ENCODE measurements at regions not wholly inside any gene's neighbourhood (a gene's known extent, or its start where the extent isn't known, plus 50 kb on each side); places are given as distances from the start of the nearest gene placed in this dataset.

DNA sequence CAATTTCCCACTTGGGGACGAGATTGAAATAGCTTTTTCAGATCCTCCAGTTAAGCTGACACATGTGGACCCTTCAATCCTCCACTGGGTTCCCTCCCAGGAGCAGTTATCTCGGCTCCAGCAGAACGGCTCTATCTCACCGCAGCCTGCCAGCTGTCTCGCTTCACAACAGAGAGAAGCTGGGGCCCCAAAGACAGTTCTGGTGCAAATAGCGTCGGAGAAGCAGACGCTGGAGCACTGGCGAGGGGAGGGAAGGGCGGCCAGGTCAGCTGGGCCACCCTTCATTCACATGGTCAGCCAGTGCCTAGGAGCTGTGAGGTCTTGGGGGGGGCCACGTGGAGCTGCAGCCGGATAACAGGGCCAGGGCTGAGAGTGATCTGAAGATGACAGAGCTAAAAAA is 141.3 kb upstream of the SDK2 start:
- DNase-seq (ENCODE audit: low read depth) = no peak

DNA sequence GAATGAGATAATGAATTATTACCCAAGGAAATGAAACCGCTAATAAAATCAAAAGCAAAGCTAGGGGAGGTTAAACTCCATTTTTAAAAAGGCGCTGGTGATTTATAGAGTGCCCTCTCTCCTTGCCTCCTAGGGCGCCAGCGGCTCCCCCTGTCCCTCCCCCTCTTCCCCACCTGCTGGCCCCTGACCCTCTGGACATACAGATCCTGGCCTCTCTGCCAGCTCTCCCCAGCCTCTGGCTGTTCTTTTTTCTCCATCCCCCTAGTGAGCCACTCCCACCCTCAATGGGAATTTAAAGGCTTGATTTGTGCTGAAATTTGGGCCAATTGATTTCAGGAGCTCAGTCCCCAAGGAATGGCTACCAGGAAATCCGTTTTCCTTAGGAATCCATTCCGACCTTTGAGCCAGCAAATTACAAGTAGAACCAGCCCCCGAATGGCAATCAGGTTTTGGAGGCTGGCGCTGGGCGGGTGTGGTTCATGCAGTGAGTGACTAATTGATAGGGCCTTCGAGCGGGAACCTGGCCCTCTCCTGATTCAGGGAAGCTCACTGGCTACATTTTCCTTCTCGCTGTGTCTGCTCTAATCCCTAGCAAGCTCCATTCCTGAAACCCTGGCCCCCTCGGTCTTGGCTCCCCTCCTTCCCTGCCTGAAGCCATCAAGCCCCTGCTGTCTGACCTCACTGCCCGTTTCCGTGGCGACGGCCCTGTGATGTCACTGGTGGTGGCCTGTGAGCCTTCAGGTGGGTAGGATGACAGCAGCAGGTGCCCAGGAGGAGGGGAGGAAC is 141.9 kb upstream of the SDK2 start:
- DNase-seq (ENCODE audit: low read depth) = no peak

DNA sequence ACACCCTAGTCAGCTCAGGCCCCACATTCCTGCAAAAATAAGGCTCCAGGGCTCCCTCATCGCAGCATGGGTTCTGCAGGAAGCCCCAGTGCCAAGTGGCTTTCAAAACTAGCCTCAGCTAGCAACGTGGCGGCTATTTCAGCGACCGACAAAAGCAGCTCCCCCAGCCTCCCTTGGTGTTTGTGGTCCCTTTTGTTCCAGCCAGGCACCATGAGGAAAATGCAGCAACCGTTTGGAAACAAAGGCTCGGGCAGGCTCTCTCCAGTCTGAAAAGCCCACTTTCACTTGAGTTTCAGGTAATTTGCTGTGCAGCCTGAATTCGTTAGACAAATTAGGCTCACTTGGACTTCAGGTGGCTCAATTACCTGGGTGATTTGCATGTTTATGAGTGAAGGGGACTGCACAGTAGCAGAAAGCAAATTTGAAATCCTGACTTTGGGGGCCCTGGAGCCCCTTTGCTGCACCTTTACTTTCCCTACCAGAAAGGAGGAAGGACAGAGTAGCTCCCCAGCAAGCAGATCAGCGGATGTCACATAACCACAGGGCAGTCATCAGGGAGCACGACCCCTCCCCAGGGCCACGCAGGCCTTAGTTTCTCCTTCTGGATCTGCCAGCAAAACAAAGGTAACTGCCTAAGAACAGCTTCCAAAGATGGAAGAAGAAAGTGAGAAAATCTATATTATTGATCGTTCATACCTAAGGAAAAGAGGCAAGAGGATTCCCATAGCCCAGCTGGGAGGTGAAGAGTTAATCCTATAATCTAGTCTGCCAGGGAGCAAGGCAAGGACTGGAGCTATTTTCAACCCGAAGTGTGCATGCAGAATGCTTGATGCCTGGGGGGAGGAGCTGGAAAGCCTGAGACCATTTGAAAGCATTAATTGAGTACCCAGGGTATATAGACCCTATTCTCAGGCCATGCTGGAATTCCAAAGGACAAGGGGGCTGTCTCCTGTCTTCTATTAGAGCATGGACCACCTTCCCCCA is 143.1 kb upstream of the SDK2 start:
- DNase-seq (ENCODE audit: low read depth) = no peak

DNA sequence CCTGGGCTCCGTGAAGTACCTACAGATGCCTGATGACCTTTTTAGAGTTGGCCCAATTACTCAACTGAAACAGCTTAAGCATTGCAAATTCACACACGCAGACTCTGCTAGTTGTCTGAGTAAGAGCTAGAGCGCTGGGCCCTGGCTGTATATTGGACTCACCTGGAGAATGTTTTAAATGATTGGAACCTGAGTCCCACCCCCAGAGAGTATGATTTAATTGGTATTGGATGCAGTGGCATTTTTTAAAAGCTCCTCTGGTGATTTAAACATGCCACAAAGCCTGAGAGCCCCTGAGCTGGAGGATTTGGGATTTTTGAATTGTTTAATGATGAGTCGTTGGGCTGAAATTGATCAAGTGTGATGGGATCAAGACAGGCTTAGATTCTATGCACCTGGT is 143.9 kb upstream of the SDK2 start:
- DNase-seq (ENCODE audit: low read depth) = no peak

DNA sequence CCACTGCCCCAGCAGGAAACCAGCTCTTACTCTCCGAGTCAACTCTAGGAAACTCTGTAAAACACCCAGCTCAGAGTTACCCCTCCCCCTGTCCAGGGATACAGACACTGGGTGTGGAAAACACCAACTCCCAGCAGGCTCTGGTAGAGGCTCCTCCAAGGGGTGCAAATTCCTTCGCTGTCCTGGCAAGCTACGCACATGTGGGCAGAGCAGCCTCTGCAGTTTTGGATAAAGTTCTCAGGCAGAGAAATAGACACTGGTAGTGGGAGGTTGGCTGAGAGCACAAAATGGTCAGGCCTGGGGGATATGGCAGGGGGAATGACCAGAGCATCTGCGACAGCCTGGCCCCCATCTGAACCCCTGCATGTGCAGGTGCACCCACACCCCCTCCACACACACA is 146.9 kb upstream of the SDK2 start:
- no peak for DNase-seq (ENCODE audit: low read depth)

DNA sequence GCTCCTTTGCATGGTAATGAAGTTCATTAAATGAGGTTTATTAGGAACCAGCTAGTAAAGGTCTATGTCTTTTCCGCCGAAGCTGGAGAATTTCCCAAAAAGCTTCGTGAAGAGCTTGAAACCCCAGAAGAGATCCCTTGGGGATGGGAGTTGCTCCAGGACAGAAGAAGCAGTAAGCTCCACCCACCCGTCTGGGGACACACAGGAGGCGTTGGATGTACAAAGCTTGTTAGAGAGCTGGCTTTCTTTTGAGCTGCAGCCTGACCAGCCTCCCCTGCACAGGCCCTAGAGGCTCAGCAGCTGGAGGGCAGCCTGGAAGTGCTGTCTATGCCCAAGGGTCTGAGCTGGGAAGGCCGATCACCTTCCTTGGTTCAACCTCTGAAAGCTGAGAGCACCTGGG is 147.4 kb upstream of the SDK2 start:
- no peak for DNase-seq (ENCODE audit: low read depth)

DNA sequence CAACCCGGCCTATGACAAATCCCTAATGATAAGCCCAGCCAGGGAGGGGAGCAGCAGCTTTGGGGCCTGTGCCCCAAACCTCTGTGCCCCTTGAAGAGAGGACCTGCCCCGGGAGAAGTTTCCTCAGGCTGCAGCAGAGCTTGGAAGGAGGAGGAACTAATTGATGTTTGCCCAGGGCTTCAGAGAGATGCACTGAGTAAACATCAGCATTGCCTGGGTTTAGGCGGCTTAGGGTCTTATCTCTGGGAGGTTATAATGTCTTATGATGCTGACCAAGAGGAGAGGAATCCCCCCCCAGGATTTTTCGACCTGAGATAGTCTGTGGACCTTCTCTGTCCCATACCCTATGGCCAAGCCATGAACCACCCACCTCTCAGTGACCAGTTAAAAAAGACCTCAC is 148.7 kb upstream of the SDK2 start:
- no peak for DNase-seq (ENCODE audit: low read depth)

DNA sequence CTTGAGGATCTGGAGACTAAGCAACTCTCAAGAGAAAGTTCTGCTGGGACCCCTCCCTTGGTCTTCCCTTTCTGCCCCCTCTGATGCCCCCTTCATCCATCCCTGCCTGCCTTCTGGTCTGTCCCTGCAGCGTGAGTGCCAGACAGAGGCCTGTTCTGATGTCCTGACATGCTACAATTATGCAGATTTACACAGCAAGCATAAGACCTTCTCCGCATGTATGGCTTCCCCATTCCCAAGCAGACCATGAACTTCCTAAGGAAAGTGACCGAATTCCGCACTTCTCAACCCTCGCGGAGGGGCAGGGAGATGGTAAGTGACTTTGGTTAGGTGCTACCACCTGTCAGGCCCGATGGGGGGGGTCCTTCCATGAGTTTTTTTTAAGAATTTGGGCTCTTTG is 150.1 kb upstream of the SDK2 start:
- no peak for DNase-seq (ENCODE audit: low read depth)

DNA sequence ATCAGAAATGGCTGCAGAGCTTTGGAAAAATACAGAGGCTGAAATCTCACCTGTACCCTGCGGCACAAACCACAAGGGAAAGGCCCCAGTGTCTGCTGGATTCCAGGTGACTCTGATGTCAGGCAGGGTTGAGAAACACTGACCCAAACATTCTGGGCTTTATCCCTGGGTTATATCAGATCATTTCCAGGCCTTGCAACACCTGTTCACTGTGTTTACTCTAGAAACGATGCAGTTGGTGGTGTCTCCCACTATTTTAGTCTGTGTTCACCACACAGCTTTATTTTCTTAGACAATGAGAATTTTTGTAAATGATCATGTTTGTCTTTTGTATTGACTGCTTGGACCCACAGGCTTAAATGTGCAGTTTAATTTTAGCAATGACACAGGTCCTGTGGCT is 151.5 kb upstream of the SDK2 start:
- DNase-seq (ENCODE audit: low read depth) = no peak

DNA sequence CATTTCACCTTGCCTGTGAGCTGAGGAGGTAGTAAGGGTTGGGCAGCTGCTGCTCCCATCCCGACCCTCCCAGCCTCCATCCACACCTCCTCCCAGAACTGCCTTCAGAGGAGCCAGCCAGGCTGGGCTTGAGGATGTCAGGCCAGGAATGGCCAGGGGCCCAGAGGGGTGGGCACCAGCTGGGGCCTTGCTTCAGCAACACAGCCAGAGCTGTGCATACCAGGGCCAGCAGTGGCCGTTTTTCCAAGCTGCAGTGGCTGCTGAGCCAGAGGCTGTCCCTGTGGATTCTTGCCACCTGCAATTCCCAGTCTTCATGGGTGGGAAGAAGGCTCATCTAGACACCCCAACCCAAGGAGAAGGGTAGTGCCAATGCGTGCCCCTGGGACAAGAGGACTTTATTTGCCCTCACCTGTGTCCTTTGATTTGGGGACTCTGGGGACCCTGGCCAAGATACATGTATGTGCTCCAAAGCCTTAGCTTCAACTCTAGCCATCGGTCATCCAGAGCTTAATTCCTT is 153.4 kb upstream of the SDK2 start:
- DNase-seq (ENCODE audit: low read depth) = no peak

DNA sequence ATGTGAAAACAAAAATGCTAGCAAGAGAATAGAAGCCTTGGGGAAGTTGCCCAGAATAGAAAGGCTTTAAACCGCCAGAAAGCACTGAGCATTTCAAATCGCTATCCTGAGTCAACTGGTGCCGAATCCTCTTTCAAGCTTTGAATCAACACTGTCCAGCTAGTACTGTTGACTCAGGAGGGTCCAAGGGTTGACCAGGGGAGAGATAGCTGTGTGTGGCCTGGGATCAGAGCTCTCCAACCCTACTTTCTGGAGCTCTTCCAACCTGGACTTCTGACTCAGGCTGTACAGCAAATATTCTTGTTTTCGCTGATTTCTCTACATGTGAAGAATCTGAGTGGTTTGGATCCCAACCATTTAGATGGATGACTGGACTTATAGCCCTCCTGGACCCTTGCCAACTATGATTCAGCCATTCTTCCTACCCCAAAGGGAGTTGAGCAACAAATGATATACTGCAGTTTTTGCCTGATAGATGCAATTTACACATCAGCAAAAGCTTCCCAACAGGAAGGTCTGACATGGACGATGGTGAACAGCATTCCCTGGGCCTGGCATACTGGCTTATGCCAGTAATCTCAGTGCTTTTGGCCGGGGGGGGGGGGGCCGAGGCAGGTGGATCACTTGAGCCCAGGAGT is 154.0 kb upstream of the SDK2 start:
- peak; percentile 1 for DNase-seq (ENCODE audit: low read depth)

DNA sequence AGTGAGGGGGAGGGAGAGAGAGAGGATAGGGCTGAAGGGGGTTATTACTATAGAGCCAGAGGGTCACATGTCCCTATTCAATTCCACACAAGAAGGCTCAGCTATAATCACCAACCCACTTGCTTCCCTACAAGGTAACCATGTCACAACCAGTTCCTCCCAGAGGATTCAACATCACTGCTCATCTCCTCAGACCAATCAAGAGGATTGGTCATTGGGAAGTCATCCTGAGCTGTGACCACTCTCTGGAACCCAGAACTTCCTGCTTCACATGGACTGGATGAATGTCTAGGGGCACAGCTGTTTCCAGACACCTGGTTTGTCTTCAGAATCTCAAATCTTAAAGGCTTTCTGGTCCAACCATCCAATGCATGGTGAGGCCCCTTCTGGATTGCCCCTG is 154.9 kb upstream of the SDK2 start:
- DNase-seq (ENCODE audit: low read depth) = no peak

DNA sequence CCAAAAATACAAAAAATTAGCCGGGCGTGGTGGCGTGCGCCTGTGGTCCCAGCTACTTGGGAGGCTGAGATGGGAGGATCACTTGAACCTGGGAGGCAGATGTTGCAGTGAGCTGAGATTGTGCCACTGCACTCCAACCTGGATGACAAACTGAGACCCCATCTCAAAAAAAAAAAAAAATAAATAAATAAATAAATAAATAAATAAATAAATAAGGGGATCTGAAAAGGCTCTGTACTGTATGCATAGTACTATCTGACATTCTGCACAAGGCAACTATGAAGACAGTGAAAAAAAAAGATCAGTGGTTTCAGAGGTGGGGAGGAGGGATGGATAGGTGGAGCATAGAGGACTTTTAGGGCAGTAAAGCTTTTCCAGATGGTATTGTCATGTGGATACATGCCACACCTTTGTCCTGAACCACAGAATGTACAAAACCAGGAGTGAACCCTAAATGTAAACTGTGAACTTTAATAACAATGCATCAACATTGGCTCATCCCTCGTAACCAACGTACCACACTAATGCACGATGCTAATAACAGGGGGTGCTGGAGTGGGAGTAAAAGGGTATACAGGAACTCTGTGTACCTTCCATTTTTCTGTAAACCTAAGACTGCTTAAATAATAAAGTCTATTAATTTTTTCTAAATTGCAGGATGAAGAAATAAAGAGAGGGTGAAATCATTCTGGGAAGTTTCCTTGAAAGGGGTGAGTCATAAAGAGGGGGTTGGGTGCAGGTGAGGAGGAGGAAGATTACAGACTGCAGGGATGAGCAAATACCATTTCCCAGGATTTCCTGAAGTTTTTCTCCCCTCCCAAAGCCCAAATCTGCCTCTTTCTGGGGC is 155.8 kb upstream of the SDK2 start:
- no peak for DNase-seq (ENCODE audit: low read depth)

DNA sequence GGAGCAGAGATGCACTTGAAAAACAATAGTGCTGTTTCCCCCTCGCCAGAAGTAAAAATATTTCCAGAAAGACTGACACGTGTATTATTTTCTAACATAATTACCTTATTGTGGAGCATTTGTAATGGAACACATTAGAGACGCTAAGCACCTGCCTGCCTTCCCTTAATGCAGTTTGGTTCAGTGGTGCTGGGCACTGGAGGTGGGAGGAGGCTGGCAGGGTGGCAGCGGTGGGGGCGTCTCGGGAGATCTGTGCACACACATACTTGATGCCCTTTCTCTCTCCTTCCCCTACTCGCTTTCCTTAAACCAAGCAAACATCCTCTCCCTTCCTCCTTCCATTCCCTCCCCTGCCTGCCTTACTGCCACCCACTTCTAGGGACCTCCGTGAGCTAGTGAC is 156.6 kb upstream of the SDK2 start:
- no peak for DNase-seq (ENCODE audit: low read depth)

DNA sequence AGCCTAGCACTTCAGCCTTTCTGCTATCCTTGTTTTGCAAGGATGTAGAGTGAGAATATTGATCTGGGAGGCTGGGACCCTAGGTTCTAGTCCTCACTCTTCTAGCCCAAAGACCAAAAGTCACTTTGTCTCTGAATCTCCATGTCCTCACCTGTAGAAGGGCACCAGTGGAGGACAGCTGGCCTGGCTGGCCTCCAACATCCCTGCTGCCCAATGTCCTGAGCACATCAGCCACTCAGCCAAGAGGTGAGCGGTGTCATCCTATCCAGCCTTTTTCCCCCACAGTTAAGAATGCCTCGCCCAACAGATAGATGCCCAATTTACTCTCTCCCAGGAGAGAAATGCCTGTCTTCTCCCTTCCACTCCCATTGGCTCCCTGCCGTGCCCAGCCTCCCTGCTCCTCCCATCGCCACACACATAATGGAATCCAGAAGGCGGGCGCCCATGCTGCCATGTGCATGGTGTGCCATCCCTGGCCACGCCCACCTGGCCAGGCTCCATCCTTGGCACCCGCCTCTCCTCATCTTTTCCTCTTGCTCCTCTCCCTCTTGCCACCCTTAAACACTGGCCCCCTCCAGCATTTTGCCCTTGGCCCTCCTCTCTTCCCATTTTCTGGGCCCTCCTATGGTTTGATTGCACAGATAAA is 157.3 kb upstream of the SDK2 start:
- no peak for DNase-seq (ENCODE audit: low read depth)

DNA sequence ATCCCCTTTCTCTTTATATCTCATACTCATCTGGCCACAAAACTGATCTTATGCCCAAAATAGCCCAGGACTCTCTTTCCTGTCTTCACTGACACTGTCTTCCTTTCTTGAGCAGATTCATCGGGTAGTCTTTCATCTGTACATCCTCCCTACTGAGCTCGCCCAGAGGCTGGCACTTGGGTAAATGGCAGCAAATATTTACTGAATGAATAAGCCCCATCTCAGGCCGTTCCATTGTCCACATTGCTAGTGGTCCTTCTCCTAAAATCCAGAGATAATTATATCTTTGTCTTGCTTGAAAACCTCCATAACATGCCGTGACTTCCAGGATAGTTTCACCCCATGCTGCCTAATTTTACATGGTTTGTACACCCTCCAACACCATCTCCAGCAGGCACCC is 158.1 kb upstream of the SDK2 start:
- DNase-seq (ENCODE audit: low read depth) = no peak

DNA sequence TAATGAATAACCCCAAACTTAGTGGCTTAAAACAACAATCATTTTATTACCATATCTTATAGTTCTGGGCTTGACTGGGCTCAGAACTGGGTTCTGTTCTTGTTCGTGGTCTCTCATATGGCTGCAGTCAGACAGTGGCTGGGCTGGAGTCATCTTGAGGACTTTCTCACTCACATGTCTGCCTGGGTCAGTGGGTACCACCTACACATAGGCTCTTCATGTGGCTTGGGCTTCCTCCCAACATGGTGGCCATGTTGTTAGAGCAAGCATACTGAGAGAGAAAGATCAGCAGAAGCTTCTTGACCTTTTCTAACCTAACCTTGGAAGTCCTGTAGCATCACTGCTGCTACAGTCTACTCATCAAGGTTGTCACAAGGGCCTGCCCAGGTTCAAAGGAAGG is 158.6 kb upstream of the SDK2 start:
- no peak for DNase-seq (ENCODE audit: low read depth)

DNA sequence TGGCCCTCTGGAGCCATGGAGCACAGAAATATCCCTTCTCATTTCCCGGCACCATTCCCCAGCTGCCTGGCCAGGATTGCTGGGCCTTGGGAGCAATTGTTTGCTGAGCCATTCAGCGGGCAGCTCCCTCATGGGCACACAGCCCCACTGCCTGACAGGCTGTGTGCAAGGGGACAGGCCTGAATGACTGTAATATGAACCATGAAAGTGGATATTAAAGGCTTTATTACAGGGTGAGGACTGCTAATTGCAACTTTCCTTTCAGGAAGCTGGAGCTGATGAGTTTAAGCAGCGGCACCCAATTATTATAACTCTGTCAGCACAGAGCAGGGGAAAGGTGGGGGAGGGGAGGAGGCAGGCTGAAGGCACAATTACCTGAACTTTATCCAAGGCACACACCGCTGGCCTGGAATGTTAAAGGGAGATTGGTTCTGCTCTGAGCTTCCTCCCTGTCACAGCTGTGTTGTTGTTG is 159.8 kb upstream of the SDK2 start:
- DNase-seq (ENCODE audit: low read depth) = no peak

DNA sequence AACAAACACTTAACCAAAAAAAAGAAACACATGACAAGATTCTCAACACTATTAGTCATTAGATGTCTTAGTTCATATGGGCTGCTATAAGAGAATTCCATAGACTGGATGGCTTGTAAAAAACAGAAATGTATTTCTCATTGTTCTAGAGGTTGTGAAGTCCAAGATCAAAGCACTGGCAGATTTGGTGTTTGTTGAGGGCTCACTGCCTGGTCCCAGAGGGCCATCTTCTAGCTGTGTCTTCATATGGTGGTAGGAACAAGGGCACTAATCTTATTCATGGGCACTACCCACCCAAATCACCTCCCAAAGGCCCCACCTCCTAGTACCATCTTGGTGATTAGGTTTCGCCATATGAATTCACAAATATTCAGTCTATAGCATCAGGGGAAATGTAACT is 162.5 kb upstream of the SDK2 start:
- no peak for DNase-seq (ENCODE audit: low read depth)

DNA sequence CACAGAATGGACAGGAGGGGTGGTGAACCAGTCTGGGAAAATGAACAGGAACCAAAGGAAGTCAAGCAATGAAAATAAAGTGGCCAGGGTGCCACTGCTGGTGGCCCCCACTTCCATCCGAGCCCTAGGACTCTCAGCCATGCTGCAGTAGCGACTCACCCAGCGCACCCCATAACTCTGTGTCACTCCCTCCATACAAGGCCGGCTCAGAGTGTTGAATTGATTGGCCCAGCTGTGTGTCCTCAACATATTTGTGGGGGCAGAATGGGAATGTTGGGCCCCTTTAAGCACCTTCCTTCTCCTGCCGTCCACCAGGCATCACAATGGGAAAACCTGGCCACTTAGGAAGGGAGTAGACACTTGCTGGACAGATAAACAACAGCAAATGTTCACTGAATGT is 169.0 kb upstream of the SDK2 start:
- no peak for DNase-seq (ENCODE audit: low read depth)

DNA sequence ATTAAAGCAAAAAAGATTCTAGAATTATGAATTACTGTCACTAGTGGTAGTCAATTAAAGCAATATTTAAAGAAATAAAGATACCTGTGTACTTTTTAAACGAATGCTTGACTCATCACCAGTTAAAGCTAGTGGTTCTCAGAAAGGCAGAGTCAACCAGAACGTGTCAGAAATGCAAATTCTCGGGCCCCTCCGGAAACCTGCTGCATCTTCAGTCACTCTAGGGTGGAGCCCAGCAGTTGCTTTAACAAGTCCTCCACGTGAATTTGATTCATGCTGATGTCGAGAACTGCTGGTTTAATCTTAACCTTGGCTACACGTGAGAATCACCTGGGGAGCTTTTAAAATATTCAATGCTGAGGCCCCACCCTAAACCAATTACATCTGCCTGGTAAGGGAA is 169.8 kb upstream of the SDK2 start:
- DNase-seq (ENCODE audit: low read depth) = no peak

Measured in HS-27A (cell line).